ENCODE measurements at regions not wholly inside any gene's neighbourhood (a gene's known extent, or its start where the extent isn't known, plus 50 kb on each side); places are given as distances from the start of the nearest gene placed in this dataset.
A peak's percentile ranks its signal among the peaks of the same experiment; 100 is the strongest.

DNA sequence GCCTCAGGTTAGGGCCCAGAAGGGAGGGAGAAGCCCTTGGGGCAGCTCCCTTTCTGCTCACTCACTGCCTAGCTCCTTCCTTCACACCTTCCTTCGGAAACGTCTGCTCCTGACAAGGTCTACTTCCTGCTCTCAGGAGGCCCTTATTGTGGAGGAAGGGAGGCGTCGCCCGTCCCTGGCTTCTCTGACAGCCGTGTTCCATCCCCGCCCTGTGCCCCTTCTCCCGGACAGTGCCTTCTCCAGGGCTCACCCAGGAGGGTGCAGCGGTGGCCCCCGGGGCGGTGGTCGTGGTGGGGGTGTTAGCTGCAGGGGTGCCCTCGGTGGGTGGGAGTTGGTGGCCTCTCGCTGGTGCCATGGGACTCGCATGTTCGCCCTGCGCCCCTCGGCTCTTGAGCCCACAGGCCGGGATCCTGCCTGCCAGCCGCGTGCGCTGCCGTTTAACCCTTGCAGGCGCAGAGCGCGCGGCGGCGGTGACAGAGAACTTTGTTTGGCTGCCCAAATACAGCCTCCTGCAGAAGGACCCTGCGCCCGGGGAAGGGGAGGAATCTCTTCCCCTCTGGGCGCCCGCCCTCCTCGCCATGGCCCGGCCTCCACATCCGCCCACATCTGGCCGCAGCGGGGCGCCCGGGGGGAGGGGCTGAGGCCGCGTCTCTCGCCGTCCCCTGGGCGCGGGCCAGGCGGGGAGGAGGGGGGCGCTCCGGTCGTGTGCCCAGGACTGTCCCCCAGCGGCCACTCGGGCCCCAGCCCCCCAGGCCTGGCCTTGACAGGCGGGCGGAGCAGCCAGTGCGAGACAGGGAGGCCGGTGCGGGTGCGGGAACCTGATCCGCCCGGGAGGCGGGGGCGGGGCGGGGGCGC, 231.9 kb downstream of the SEC14L1 start (continued):
- 0 out of 2 replicates have a peak, but pooled peaks have one; percentile 76 for TF ChIP-seq ZNF780A (CRISPR knock-in tag; IDR thresholded peaks at IDR 0.05)
- TF ChIP-seq ADNP (CRISPR knock-in tag; IDR thresholded peaks at IDR 0.05): no peak
- peak; percentile 94 for TF ChIP-seq ZNF772 (CRISPR knock-in tag; IDR thresholded peaks at IDR 0.05)
- no peak for TF ChIP-seq RBM39 (IDR thresholded peaks at IDR 0.05; ENCODE audit: low read depth, low read length, poor library complexity, severe bottlenecking)
- TF ChIP-seq, protein P1, sequence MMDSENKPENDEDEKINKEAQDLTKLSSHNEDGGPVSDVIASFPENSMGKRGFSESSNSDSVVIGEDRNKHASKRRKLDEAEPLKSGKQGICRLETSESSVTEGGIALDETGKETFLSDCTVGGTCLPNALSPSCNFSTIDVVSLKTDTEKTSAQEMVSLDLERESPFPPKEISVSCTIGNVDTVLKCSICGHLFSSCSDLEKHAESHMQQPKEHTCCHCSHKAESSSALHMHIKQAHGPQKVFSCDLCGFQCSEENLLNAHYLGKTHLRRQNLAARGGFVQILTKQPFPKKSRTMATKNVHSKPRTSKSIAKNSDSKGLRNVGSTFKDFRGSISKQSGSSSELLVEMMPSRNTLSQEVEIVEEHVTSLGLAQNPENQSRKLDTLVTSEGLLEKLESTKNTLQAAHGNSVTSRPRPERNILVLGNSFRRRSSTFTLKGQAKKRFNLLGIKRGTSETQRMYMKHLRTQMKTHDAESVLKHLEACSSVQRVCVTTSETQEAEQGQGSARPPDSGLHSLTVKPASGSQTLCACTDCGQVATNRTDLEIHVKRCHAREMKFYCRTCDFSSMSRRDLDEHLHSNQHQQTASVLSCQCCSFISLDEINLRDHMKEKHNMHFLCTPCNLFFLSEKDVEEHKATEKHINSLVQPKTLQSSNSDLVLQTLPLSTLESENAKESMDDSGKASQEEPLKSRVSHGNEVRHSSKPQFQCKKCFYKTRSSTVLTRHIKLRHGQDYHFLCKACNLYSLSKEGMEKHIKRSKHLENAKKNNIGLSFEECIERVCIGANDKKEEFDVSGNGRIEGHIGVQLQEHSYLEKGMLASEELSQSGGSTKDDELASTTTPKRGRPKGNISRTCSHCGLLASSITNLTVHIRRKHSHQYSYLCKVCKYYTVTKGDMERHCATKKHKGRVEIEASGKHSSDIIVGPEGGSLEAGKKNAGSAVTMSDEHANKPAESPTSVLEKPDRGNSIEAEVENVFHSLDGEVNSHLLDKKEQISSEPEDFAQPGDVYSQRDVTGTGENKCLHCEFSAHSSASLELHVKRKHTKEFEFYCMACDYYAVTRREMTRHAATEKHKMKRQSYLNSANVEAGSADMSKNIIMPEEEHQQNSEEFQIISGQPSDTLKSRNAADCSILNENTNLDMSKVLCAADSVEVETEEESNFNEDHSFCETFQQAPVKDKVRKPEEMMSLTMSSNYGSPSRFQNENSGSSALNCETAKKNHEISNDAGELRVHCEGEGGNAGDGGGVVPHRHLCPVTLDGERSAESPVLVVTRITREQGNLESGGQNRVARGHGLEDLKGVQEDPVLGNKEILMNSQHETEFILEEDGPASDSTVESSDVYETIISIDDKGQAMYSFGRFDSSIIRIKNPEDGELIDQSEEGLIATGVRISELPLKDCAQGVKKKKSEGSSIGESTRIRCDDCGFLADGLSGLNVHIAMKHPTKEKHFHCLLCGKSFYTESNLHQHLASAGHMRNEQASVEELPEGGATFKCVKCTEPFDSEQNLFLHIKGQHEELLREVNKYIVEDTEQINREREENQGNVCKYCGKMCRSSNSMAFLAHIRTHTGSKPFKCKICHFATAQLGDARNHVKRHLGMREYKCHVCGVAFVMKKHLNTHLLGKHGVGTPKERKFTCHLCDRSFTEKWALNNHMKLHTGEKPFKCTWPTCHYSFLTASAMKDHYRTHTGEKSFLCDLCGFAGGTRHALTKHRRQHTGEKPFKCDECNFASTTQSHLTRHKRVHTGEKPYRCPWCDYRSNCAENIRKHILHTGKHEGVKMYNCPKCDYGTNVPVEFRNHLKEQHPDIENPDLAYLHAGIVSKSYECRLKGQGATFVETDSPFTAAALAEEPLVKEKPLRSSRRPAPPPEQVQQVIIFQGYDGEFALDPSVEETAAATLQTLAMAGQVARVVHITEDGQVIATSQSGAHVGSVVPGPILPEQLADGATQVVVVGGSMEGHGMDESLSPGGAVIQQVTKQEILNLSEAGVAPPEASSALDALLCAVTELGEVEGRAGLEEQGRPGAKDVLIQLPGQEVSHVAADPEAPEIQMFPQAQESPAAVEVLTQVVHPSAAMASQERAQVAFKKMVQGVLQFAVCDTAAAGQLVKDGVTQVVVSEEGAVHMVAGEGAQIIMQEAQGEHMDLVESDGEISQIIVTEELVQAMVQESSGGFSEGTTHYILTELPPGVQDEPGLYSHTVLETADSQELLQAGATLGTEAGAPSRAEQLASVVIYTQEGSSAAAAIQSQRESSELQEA (CRISPR knock-in tag; IDR thresholded peaks at IDR 0.05; ENCODE audit: not compliant biosample characterization): no peak
- TF ChIP-seq, protein P2, sequence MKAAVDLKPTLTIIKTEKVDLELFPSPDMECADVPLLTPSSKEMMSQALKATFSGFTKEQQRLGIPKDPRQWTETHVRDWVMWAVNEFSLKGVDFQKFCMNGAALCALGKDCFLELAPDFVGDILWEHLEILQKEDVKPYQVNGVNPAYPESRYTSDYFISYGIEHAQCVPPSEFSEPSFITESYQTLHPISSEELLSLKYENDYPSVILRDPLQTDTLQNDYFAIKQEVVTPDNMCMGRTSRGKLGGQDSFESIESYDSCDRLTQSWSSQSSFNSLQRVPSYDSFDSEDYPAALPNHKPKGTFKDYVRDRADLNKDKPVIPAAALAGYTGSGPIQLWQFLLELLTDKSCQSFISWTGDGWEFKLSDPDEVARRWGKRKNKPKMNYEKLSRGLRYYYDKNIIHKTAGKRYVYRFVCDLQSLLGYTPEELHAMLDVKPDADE (CRISPR knock-in tag; IDR thresholded peaks at IDR 0.05): no peak
- no peak for TF ChIP-seq SMAD3 (CRISPR knock-in tag; IDR thresholded peaks at IDR 0.05)
- 0 out of 2 replicates have a peak, but pooled peaks have one; percentile 23 for TF ChIP-seq ZNF205 (CRISPR knock-in tag; IDR thresholded peaks at IDR 0.05)
- 0 out of 2 replicates have a peak, but pooled peaks have one; percentile 6 for TF ChIP-seq TBX3 (IDR thresholded peaks at IDR 0.05; ENCODE audit: borderline replicate concordance)
- TF ChIP-seq, protein P3, sequence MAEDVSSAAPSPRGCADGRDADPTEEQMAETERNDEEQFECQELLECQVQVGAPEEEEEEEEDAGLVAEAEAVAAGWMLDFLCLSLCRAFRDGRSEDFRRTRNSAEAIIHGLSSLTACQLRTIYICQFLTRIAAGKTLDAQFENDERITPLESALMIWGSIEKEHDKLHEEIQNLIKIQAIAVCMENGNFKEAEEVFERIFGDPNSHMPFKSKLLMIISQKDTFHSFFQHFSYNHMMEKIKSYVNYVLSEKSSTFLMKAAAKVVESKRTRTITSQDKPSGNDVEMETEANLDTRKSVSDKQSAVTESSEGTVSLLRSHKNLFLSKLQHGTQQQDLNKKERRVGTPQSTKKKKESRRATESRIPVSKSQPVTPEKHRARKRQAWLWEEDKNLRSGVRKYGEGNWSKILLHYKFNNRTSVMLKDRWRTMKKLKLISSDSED (CRISPR knock-in tag; IDR thresholded peaks at IDR 0.05): no peak

Data from HepG2 (cell line).